GM23338 (cell line): ENCODE measurements at regions not wholly inside any gene's neighbourhood (a gene's known extent, or its start where the extent isn't known, plus 50 kb on each side); places are given as distances from the start of the nearest gene placed in this dataset.

Experiments
- ATAC-seq: fragments of 200-7000 bp; cut with Tn5 transposase; 3 replicates; pipeline ENCODE4 v1.9.1; 2020
- DNase-seq: peaks from one replicate; pipeline ENCODE4 v3.0.0-alpha.2; 2015; ENCODE audit warnings: low spot score
- H2AFZ ChIP-seq: fragments of 200-600 bp; sonication (generic); 2 replicates; pipeline ENCODE4 v1.8.0; 2016; ENCODE audit warnings: antibody characterized with exemption, mild to moderate bottlenecking, moderate library complexity
- H3F3A ChIP-seq: fragments of 200-600 bp; sonication (generic); replicated peaks from 2 replicates; pipeline ENCODE4 v1.8.0; 2017; ENCODE audit warnings: antibody characterized with exemption, mixed run types, low read depth
- H3K27ac ChIP-seq: fragments of 200-600 bp; sonication (generic); 2 replicates; pipeline ENCODE4 v1.6.1; 2016; ENCODE audit warnings: low read depth
- H3K27me3 ChIP-seq: fragments of 200-600 bp; sonication (generic); 2 replicates; pipeline ENCODE4 v1.8.0; 2016; ENCODE audit warnings: mild to moderate bottlenecking, mixed run types, moderate library complexity; ENCODE audit not compliant: insufficient read depth
- H3K36me3 ChIP-seq: fragments of 200-600 bp; sonication (generic); 2 replicates; pipeline ENCODE4 v1.8.0; 2016; ENCODE audit warnings: mild to moderate bottlenecking; ENCODE audit not compliant: insufficient read depth
- H3K4me1 ChIP-seq: fragments of 200-600 bp; sonication (generic); 2 replicates; pipeline ENCODE4 v1.8.0; 2016; ENCODE audit warnings: mild to moderate bottlenecking, moderate library complexity; ENCODE audit not compliant: insufficient read depth
- H3K4me2 ChIP-seq: fragments of 200-600 bp; sonication (generic); 2 replicates; pipeline ENCODE4 v1.7.1; 2017; ENCODE audit warnings: mixed run types
- H3K4me3 ChIP-seq: fragments of 200-600 bp; sonication (generic); 2 replicates; pipeline ENCODE4 v1.6.1; 2016; ENCODE audit warnings: mixed run types
- H3K79me2 ChIP-seq: fragments of 200-600 bp; sonication (generic); replicated peaks from 2 replicates; pipeline ENCODE4 v1.8.0; 2017; ENCODE audit warnings: mild to moderate bottlenecking; ENCODE audit not compliant: insufficient read depth
- H3K9me2 ChIP-seq: fragments of 200-600 bp; sonication (generic); 2 replicates; pipeline ENCODE4 v1.8.0; 2017; ENCODE audit not compliant: insufficient read depth
- H4K20me1 ChIP-seq: fragments of 200-600 bp; sonication (generic); replicated peaks from 2 replicates; pipeline ENCODE4 v1.8.0; 2017; ENCODE audit warnings: mild to moderate bottlenecking; ENCODE audit not compliant: insufficient read depth
- H3K27ac Mint-ChIP-seq: 2 replicates; pipeline ENCODE4 v1.8.0; 2020; ENCODE audit warnings: inconsistent platforms, mild to moderate bottlenecking, moderate library complexity, mixed read lengths
- H3K27me3 Mint-ChIP-seq: 3 replicates; pipeline ENCODE4 v1.8.0; 2022; ENCODE audit warnings: low read depth, mild to moderate bottlenecking, moderate library complexity, mixed read lengths, inconsistent platforms; ENCODE audit not compliant: insufficient read depth, poor library complexity
- H3K36me3 Mint-ChIP-seq: 3 replicates; pipeline ENCODE4 v1.8.0; 2021; ENCODE audit warnings: low read depth, mild to moderate bottlenecking, inconsistent platforms, moderate library complexity, mixed read lengths
- H3K4me1 Mint-ChIP-seq: 3 replicates; pipeline ENCODE4 v1.8.0; 2020; ENCODE audit warnings: mild to moderate bottlenecking, inconsistent platforms, mixed read lengths
- H3K4me3 Mint-ChIP-seq: 3 replicates; pipeline ENCODE4 v1.8.0; 2021; ENCODE audit warnings: moderate library complexity, mild to moderate bottlenecking, inconsistent platforms, mixed read lengths
- H3K9me3 Mint-ChIP-seq: 3 replicates; pipeline ENCODE4 v1.8.0; 2020; ENCODE audit warnings: moderate library complexity, mild to moderate bottlenecking, inconsistent platforms, mixed read lengths
- CREB1 ChIP-seq: fragments of 250-450 bp; sonication (Bioruptor Pico); IDR thresholded peaks from 2 replicates; pipeline ENCODE4 v1.5.0; 2020; ENCODE audit warnings: low read depth, mild to moderate bottlenecking, moderate library complexity
- CTCF ChIP-seq, 2 experiments: fragments of 200-600 bp in 1 of 2; sonication (generic) in 1 of 2; conservative IDR thresholded peaks; 2 replicates each; pipeline versions ENCODE4 v1.5.1 to v1.6.1; 2016 to 2017; ENCODE audit warnings: antibody characterized with exemption in 2 of 2, low read depth in 2 of 2, mild to moderate bottlenecking in 2 of 2, moderate library complexity in 1 of 2
- ETS1 ChIP-seq: IDR thresholded peaks from 2 replicates; pipeline ENCODE4 v1.6.1; 2016; ENCODE audit warnings: antibody characterized with exemption
- EZH2 ChIP-seq: fragments of 200-600 bp; sonication (generic); IDR thresholded peaks from one replicate; pipeline ENCODE4 v1.8.0; 2017; ENCODE audit warnings: antibody characterized with exemption, mild to moderate bottlenecking, low read depth; ENCODE audit not compliant: unreplicated experiment
- EZH2phosphoT487 ChIP-seq: fragments of 200-600 bp; sonication (generic); IDR thresholded peaks from one replicate; pipeline ENCODE4 v1.8.1; 2018; ENCODE audit warnings: antibody characterized with exemption; ENCODE audit not compliant: unreplicated experiment
- JUNB ChIP-seq: IDR thresholded peaks from one replicate; pipeline ENCODE4 v1.6.1; 2016; ENCODE audit warnings: antibody characterized with exemption; ENCODE audit not compliant: unreplicated experiment
- NANOG ChIP-seq: IDR thresholded peaks from 2 replicates; pipeline ENCODE4 v1.6.1; 2016; ENCODE audit warnings: antibody characterized with exemption, borderline replicate concordance
- POLR2AphosphoS5 ChIP-seq: IDR thresholded peaks from 2 replicates; pipeline ENCODE4 v1.6.1; 2016; ENCODE audit warnings: antibody characterized with exemption, low read depth
- REST ChIP-seq: IDR thresholded peaks from one replicate; pipeline ENCODE4 v1.6.1; 2018; ENCODE audit warnings: antibody characterized with exemption; ENCODE audit not compliant: unreplicated experiment
- STAT1 ChIP-seq: IDR thresholded peaks from one replicate; pipeline ENCODE4 v1.6.1; 2016; ENCODE audit warnings: antibody characterized with exemption; ENCODE audit not compliant: unreplicated experiment
- ZNF114 ChIP-seq: fragments of 250-450 bp; sonication (Bioruptor Pico); IDR thresholded peaks from 2 replicates; pipeline ENCODE4 v1.5.0; 2020; ENCODE audit warnings: mild to moderate bottlenecking, moderate library complexity
- ZNF331 ChIP-seq: fragments of 250-450 bp; sonication (Bioruptor Pico); IDR thresholded peaks from 2 replicates; pipeline ENCODE4 v1.5.0; 2020; ENCODE audit warnings: low read depth, mild to moderate bottlenecking, moderate library complexity
- ZNF462 ChIP-seq: fragments of 250-450 bp; sonication (Bioruptor Pico); IDR thresholded peaks from 2 replicates; pipeline ENCODE4 v1.5.0; 2020; ENCODE audit warnings: mild to moderate bottlenecking, moderate library complexity

GRCh38 chr20:60064554-60065196 is 106.5 kb downstream of the CDH26 start:
- Histone ChIP-seq H3K27ac (no peak overlapping the region), H3K27me3 (no peaks in the 10 kb centered on the region)
- TF ChIP-seq NANOG: no peak
- TF ChIP-seq REST: no peak
- no peak for TF ChIP-seq ZNF462
- no peak for TF ChIP-seq CTCF (conservative IDR thresholded peaks at IDR 0.05; ENCODE audit: low read depth in 2 of 2)
- no peak for TF ChIP-seq ZNF114 (CRISPR knock-in tag)
- no peak for TF ChIP-seq ZNF331
- TF ChIP-seq POLR2AphosphoS5: no peak
- TF ChIP-seq EZH2phosphoT487: no peak
- no peak for TF ChIP-seq EZH2
- no peak for TF ChIP-seq JUNB
- no peak for TF ChIP-seq STAT1
- no peak for TF ChIP-seq ETS1
- no peak for TF ChIP-seq CREB1 (CRISPR knock-in tag)

More at GRCh38 chr20:60064554-60065196, 106.5 kb downstream of the CDH26 start:
- Histone ChIP-seq H3K4me2 (no peak overlapping the region), H3K36me3 (no peaks in the 10 kb centered on the region), H2AFZ (no peak overlapping the region), H3K4me1 (no peaks in the 10 kb centered on the region), H3K9me2 (no peaks in the 10 kb centered on the region), H3F3A (no peaks in the 10 kb centered on the region), H4K20me1 (no peaks in the 10 kb centered on the region), H3K4me3 (no peak overlapping the region), H3K79me2 (no peaks in the 10 kb centered on the region)
- no peak overlapping the region for H3K27ac Mint-ChIP-seq
- DNase-seq: no peak
- peaks cover 5% of the 10 kb centered on the region; the same call in 1 of the 3 replicates for H3K9me3 Mint-ChIP-seq
- no peak for ATAC-seq
- H3K36me3 Mint-ChIP-seq: no peaks in the 10 kb centered on the region
- H3K4me1 Mint-ChIP-seq: no peaks in the 10 kb centered on the region
- H3K4me3 Mint-ChIP-seq: no peak overlapping the region
- peaks cover 4% of the 10 kb centered on the region for H3K27me3 Mint-ChIP-seq
